LoVo (cell line): ENCODE measurements at regions not wholly inside any gene's neighbourhood (a gene's known extent, or its start where the extent isn't known, plus 50 kb on each side); places are given as distances from the start of the nearest gene placed in this dataset.

ENCODE experiments used
- DNase-seq: peaks from one replicate; pipeline ENCODE4 v3.0.0-alpha.2; 2016; ENCODE audit warnings: low spot score

DNA sequence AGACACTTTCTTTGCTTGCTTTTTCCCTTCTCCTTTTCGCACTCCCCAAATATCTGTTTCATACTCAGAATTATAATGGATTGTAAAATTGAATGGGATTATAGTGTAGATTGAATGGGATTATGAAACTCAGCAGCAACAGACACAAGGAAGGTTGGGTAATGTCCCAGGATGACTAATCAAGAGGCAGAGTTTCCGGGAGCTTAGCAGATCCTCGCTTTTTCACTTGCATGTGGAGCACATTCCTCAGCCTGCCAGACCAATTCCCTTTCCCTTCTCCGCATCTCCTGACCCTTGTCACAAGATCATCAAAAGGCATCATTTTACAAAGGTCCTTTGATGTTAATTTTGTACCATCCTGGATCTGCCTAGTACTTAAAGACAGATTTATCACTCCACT lies 55.1 kb upstream of the SLC1A1 start:
- DNase-seq = no peak

- DNase-seq = no peak
Observed at GRCh38 chr9:4433379-4433778, 56.9 kb upstream of the SLC1A1 start.

DNA sequence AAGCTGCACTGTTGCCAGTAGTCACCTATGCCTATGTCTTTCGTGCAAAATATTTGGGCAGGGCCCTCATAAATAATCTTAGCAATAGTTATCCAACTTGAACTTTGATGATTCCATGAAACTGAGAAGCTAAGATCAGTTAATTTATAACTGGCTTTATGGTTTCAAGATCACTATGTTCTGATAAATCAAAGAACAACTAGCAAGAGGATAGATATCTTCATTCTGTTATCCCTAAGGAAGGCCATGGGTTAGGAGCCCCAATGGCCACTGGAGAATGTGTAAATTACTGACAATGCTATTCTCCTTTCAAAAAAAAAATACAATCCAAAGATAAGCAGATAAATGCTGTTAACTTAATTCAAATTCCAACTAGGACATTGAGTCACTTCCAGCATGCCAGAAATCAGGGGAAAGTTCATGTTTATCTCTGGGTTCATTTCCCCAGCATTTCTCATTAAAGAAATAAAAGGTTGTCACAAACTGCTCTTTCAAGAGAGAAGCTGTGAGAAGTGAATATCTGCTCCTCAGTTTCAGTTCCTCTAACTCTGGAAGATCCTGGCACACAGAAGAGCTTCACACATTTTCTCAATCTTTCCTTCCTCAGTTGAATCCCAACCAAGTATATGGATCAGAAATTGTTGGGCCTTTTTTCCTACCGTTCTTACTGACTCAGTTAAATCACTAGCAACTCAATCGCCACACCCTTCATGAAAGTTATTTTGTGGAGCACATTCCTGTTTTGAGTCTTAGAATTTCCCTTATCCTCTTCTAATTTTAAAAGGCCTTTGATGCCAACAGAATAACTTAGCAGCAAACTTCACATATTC lies 59.6 kb upstream of the SLC1A1 start:
- DNase-seq = no peak

GRCh38 chr9:4425319-4426045 lies 64.8 kb upstream of the SLC1A1 start:
- no peak for DNase-seq

DNA sequence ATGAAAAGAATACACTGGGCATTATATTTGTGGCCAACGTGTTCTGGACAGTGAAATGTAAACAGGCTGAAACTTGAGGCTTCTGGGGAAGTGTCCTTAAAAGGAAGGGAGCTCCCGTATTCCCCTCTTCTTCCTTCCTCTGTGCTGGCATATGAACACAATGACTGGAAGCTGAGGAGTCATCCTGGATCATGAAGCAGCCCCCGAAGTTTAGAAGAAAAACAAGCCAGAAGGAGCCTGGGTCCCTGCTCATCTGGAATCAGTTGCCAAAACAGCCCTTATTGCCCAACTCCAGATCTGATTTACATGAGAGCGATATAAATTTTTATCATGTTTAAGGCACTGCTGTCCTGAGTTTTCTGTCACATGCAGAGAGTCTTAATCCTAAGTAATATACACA lies 65.4 kb upstream of the SLC1A1 start:
- DNase-seq = no peak

DNA sequence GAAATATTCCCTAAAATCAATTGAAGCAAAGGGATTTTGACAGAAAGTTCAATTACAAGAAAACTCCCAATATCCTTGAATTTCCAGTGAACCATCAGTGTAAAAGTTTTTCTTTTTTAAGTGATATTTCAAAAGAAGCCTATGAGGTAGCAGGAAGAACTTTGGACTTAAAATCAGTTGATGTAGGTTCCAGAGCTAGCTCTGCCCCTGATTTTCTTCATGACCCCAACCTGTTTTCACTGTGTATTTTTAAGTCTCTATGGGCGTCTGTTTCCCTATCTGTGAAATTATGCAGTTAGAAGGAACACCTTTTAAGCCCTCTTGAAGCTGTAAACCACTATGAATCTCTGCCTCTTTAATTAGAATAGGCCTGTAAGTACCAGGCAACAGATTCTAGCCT lies 66.2 kb upstream of the SLC1A1 start:
- DNase-seq = no peak

DNA sequence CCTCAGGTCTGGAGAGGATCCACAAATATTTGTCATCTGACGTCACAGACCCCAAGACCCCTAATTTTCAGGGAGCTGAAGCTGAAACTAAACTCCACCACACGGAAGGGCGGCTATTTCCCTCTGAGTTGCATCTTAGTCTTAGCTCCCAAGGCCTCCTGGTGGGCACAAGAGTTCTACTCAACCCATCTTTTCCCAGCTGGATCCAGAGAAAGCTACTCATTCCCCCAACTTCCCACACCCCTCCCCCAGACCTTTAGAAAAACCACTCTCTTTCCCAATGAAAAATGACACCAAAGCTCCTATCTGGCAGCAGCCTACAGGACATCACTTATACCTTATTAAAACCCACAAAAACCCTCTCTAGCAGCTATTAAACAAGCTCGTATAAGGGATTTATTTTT lies 67.1 kb upstream of the SLC1A1 start:
- DNase-seq = no peak

- no peak for DNase-seq
Observed at GRCh38 chr9:4422495-4422894, 67.8 kb upstream of the SLC1A1 start.

- DNase-seq = no peak
Observed at GRCh38 chr9:4421847-4422246, 68.4 kb upstream of the SLC1A1 start.

DNA sequence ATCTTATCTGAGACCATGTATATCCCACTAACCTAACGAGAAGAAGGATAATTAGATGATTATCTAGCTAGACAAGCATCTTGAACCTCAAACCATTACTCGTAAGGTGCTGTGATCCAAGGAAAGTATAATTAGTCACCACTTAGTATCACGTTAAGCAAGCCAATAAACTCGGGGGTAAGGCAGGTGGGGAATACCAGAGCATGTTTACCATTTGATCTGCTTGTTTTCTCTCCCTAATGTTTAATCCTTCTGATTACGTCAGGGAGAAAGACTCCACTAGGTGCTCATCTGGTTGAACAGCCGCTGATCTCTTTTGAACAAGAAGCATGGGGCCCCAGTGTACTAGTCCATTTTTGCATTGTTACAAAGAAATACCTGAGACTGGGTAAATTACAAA lies 69.9 kb upstream of the SLC1A1 start:
- DNase-seq = no peak

GRCh38 chr9:4417578-4418325 lies 72.5 kb upstream of the SLC1A1 start:
- no peak for DNase-seq

DNA sequence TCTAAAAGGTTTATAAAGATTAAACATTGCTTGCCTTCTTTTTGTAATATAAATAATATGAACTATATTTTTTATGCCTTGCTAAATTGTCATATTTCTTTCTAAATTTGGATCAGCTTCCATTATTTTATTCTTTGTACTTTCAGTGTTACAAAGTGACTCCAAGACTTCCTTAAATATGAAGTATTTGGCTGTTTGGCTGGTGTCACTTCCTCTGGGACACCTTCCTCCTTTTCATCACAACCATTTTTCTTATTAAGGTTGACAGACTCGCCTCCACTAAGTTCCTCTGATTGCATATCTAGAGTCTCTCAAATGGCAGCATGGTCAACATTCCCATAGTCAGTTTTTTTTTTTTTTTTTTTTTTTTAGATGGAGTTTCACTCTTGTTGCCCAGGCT lies 73.8 kb upstream of the SLC1A1 start:
- DNase-seq = no peak

DNA sequence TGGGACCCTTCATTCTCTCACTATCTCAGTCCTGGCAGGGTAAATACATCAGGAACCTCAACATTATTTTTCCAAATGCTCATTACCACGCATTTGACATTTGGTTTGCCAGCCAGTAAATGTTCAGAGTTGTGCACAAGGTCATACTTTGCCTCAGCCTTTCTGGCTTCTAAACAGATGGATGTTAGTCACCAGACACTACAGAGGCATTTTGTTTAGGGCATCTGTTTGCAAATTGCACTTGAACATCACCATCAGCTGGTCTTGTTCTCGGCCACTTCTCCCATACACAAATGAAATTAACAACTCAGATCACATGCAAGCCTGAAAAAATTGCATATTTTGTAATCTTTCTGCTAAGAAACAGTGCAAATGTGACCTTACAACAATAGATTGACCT lies 75.0 kb upstream of the SLC1A1 start:
- no peak for DNase-seq

GRCh38 chr9:4413856-4414255 lies 76.4 kb upstream of the SLC1A1 start:
- DNase-seq = no peak

- DNase-seq = no peak
Observed at GRCh38 chr9:4404156-4404555, 86.1 kb upstream of the SLC1A1 start.

DNA sequence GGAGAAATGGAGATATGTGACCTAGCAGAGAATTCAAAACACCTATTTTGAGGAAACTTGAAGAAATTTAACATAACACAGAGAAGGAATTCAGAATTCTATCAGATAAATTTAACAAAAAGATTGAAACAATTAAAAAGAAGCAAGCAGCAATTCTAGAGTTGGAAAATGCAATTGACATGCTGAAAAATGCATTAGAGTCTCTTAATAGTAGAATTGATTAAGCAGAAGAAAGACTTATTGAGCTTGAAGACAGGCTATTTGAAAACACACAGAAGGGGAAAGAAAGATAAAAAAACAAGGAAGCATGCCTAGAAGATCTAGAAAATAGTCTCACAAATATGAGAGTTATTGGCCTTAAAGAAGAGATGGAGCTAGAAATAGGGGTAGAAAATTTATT lies 87.8 kb upstream of the SLC1A1 start:
- no peak for DNase-seq

DNA sequence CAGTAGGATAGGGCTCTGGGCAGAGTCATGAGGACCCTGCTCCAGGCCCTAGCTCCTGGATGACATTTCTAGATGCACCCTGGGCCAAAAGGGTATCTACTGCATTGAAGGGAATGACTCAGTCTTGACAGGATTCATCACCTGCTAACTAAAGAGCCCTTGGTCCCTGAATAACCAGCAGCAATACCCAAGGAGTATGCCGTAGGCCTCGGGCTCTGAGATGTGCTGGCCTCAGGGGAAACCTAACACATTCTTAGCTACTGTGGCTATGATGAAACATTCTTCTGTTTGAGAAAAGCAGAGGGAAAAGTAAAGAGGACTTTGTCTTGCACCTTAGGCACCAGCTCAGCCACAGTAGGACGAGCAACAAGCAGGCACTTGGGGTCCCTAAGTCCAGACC lies 89.5 kb upstream of the SLC1A1 start:
- no peak for DNase-seq

DNA sequence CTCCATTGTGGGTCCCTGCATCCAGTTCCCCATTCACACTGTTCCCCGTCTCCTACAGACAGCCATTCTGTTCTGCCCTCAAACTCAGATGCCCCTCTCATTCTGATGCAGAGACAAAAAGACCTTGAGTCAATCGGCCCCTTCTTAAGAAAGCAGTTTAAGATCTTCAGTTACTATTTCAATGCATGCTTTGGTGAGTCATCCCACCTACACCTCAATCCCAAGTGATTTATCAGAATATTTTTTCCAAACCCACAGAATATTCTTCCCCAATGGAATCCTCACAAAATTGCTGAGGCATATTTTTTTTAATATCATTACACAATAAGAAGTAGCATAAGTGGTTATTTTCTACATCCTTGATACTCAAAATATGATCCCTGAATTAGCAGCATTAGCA lies 92.4 kb upstream of the SLC1A1 start:
- DNase-seq = no peak

GRCh38 chr9:4393806-4394523 lies 94.1 kb upstream of the GLIS3 start:
- DNase-seq = no peak

- no peak for DNase-seq
Observed at GRCh38 chr9:4389755-4390154, 89.9 kb upstream of the GLIS3 start.

DNA sequence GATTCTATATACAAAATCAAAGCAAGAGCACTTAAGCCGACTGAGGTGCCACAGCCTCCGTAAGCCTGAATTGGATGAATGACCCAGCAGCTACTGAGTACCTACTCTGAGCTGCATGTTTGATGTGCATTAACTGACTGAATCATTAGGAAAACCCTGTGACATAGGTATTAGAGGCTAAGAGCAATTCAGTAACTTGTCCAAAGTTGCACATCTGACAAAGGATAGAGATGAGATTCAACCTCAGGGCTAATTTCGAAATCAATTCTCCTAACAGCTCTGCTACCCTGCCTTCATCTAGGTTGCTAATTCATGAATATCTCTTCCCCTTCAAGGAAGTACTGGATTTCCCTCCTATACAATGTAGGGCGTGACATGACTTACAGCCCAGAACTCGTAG lies 89.1 kb upstream of the GLIS3 start:
- no peak for DNase-seq

DNA sequence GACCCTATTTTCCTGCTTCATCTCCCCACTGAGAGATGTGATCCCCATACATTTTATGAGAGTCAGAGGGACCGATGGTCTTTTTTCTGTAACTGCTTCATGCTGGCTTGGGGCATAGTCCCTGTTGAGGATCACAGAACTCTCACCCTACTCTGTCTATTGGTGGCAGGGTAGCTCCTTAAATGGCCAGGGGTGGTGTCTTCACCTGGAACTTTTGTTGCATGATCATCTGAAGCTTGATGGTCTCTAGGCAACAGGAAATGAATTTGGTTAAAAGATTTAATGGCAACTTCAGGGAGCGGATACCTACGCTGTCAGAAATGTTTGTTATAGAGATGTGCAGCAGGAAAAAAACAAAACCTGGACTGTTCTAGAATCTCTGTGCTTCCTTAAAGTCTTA lies 87.0 kb upstream of the GLIS3 start:
- DNase-seq = no peak
